Lung (tissue), 11 donors: ENCODE measurements at regions not wholly inside any gene's neighbourhood (a gene's known extent, or its start where the extent isn't known, plus 50 kb on each side); places are given as distances from the start of the nearest gene placed in this dataset.

Experiments
- ATAC-seq: fragments of 200-7000 bp; cut with Tn5 transposase; one replicate; pipeline ENCODE4 v1.9.1; 2020; ENCODE audit warnings: moderate number of reproducible peaks; ENCODE audit not compliant: insufficient read depth, low FRiP score
- DNase-seq, 3 donors: peaks; one replicate each; pipeline ENCODE4 v3.0.0-alpha.2; 2013 to 2017
- H3K27ac ChIP-seq, 2 donors: one replicate each; pipeline ENCODE4 v1.5.1; 2013; ENCODE audit warnings: mild to moderate bottlenecking in 2 of 2, moderate library complexity in 2 of 2, control low read depth in 1 of 2, inconsistent platforms in 1 of 2, low read depth in 1 of 2, low read length in 1 of 2
- H3K27me3 ChIP-seq, 3 donors: one replicate each; pipeline ENCODE4 v1.5.1; 2013; ENCODE audit warnings: low read length in 2 of 3; ENCODE audit not compliant: control insufficient read depth in 3 of 3, insufficient read depth in 3 of 3
- H3K36me3 ChIP-seq, 4 donors: one replicate each; pipeline ENCODE4 v1.5.1; 2013; ENCODE audit warnings: low read length in 4 of 4, mild to moderate bottlenecking in 1 of 4, moderate library complexity in 1 of 4; ENCODE audit not compliant: control insufficient read depth in 4 of 4, insufficient read depth in 4 of 4
- H3K4me1 ChIP-seq, 5 donors: one replicate each; pipeline ENCODE4 v1.5.1; 2013; ENCODE audit warnings: low read length in 5 of 5, mild to moderate bottlenecking in 2 of 5, moderate library complexity in 1 of 5; ENCODE audit not compliant: control insufficient read depth in 5 of 5, insufficient read depth in 5 of 5
- H3K4me3 ChIP-seq: one replicate; pipeline ENCODE4 v1.5.1; 2013; ENCODE audit warnings: mild to moderate bottlenecking, control low read depth, moderate library complexity
- H3K9ac ChIP-seq, 2 donors: one replicate each; pipeline ENCODE4 v1.5.1; 2013; ENCODE audit warnings: low read length in 2 of 2, control low read depth in 1 of 2; ENCODE audit not compliant: insufficient read depth in 1 of 2
- H3K9me3 ChIP-seq, 4 donors: one replicate each; pipeline ENCODE4 v1.5.1; 2013; ENCODE audit warnings: low read length in 3 of 4, mild to moderate bottlenecking in 1 of 4, moderate library complexity in 1 of 4; ENCODE audit not compliant: control insufficient read depth in 4 of 4, insufficient read depth in 3 of 4
- CTCF ChIP-seq: IDR thresholded peaks from 2 replicates; pipeline ENCODE4 v1.5.1; 2012; ENCODE audit warnings: mild to moderate bottlenecking; ENCODE audit errors: control extremely low read depth, extremely low read depth
- WGBS, 2 donors: extraction: QIAGEN DNeasy Blood & Tissue Kit; methylation state at CpG; one replicate each; pipeline ENCODE4 v1.1.7; 2013; 5-methylcytosine and 5-hydroxymethylcytosine counted together
- donor health status: control.
- donor health status: control.
- donor health status: Bipolar disorder and iron deficiency.
- donor health status: healthy.
- donor health status: DM: yes; HTN: yes; CAD: no.

- no peaks in the 10 kb centered on the region for H3K36me3 ChIP-seq
- H3K4me3 ChIP-seq = no peak overlapping the region
- H3K27me3 ChIP-seq = no peaks in the 10 kb centered on the region
- no peak for ATAC-seq
- no peak for TF ChIP-seq CTCF
- no peak for DNase-seq
- no peak overlapping the region for H3K9ac ChIP-seq
- no peak overlapping the region for H3K27ac ChIP-seq
- WGBS, 2 donors = 73 to 91% methylated on average over 1 of the region's 1 CpG
- H3K4me1 ChIP-seq = no peaks in the 10 kb centered on the region
- H3K9me3 ChIP-seq = no peaks in the 10 kb centered on the region
Observed at GRCh38 chr1:191851799-191852595, 306.3 kb upstream of the RGS18 start.

GRCh38 chr1:191852907-191853306 is 305.4 kb upstream of the RGS18 start:
- Histone ChIP-seq H3K27ac (no peak overlapping the region), H3K4me1 (no peaks in the 10 kb centered on the region), H3K9me3 (no peaks in the 10 kb centered on the region), H3K4me3 (no peak overlapping the region), H3K9ac (no peak overlapping the region), H3K27me3 (no peaks in the 10 kb centered on the region), H3K36me3 (no peaks in the 10 kb centered on the region)
- WGBS, 2 donors = 95 to 100% methylated on average over 1 of the region's 1 CpG
- no peak for ATAC-seq
- no peak for DNase-seq
- no peak for TF ChIP-seq CTCF

GRCh38 chr1:191857600-191857999 is 300.7 kb upstream of the RGS18 start:
- Histone ChIP-seq H3K27me3 (no peaks in the 10 kb centered on the region), H3K4me1 (no peaks in the 10 kb centered on the region), H3K4me3 (no peak overlapping the region), H3K27ac (no peak overlapping the region), H3K36me3 (no peaks in the 10 kb centered on the region), H3K9ac (no peak overlapping the region), H3K9me3 (no peaks in the 10 kb centered on the region)
- no peak for ATAC-seq
- no peak for TF ChIP-seq CTCF
- no peak for DNase-seq
- WGBS, 2 donors = 60 to 67% methylated on average over 1 of the region's 1 CpG

DNA sequence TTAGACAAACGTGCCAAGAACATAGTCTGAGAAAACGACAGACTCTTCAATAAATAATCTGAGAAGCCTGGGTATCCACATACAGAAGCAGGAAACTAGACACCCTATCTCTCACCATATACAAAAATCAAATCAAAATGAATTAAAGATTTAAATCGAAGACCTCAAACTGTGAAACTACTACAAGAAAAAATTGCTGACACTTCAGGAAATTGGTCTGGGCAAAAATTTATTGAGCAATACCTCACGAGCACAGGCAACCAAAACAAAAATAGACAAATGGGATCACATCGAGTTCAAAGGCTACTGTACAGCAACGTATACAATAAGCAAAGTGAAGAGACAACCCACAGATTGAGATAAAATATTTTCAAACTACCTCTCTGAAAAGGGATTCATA is 292.8 kb upstream of the RGS18 start:
- Histone ChIP-seq H3K27me3 (no peaks in the 10 kb centered on the region), H3K9ac (no peak overlapping the region), H3K4me3 (no peak overlapping the region), H3K27ac (no peak overlapping the region), H3K36me3 (no peaks in the 10 kb centered on the region), H3K4me1 (no peaks in the 10 kb centered on the region), H3K9me3 (peaks cover 0 to 4% (median 0%) of the 10 kb centered on the region in 4 donors)
- no peak for TF ChIP-seq CTCF
- WGBS, 2 donors = 67 to 73% methylated on average over 6 of the region's 6 CpGs
- no peak for ATAC-seq
- DNase-seq = no peak
